Parathyroid adenoma (tissue), 2 donors: ENCODE measurements at regions not wholly inside any gene's neighbourhood (a gene's known extent, or its start where the extent isn't known, plus 50 kb on each side); places are given as distances from the start of the nearest gene placed in this dataset.

ENCODE experiments used
- H2AFZ ChIP-seq: fragments of 300-600 bp; sonication (generic); one replicate; pipeline ENCODE4 v1.7.0; 2017; ENCODE audit warnings: antibody characterized with exemption, mild to moderate bottlenecking
- H3K27ac ChIP-seq: fragments of 300-600 bp; sonication (generic); one replicate; pipeline ENCODE4 v1.7.0; 2017
- H3K27me3 ChIP-seq: fragments of 300-600 bp; sonication (generic); one replicate; pipeline ENCODE4 v1.7.0; 2017; ENCODE audit warnings: low read length; ENCODE audit not compliant: control insufficient read depth, insufficient read depth
- H3K36me3 ChIP-seq: fragments of 300-600 bp; sonication (generic); one replicate; pipeline ENCODE4 v1.7.0; 2017; ENCODE audit warnings: low read length; ENCODE audit not compliant: control insufficient read depth, insufficient read depth
- H3K4me1 ChIP-seq: fragments of 300-600 bp; sonication (generic); one replicate; pipeline ENCODE4 v1.7.0; 2017; ENCODE audit warnings: control low read depth
- H3K4me2 ChIP-seq: fragments of 300-600 bp; sonication (generic); one replicate; pipeline ENCODE4 v1.7.0; 2017; ENCODE audit warnings: low read length
- H3K4me3 ChIP-seq: fragments of 300-600 bp; sonication (generic); one replicate; pipeline ENCODE4 v1.7.0; 2017; ENCODE audit warnings: low read depth, low read length
- H3K79me2 ChIP-seq: fragments of 300-600 bp; sonication (generic); one replicate; pipeline ENCODE4 v1.7.0; 2017; ENCODE audit warnings: control low read depth
- H3K9ac ChIP-seq: fragments of 300-600 bp; sonication (generic); one replicate; pipeline ENCODE4 v1.7.0; 2017; ENCODE audit warnings: mild to moderate bottlenecking
- H3K9me3 ChIP-seq: fragments of 300-600 bp; sonication (generic); one replicate; pipeline ENCODE4 v1.7.0; 2017; ENCODE audit warnings: low read length; ENCODE audit not compliant: control insufficient read depth
- CTCF ChIP-seq: fragments of 300-600 bp; sonication (generic); IDR thresholded peaks from one replicate; pipeline ENCODE4 v1.7.0; 2017; ENCODE audit warnings: antibody characterized with exemption, mild to moderate bottlenecking
- donor health status: primary hyperparathyroidism.

- no peaks in the 10 kb centered on the region for H3K79me2 ChIP-seq
- no peaks in the 10 kb centered on the region for H3K27me3 ChIP-seq
- no peak overlapping the region for H3K9ac ChIP-seq
- H3K4me2 ChIP-seq: no peak overlapping the region
- H3K27ac ChIP-seq: no peak overlapping the region
- H2AFZ ChIP-seq: no peak overlapping the region
- H3K4me3 ChIP-seq: no peak overlapping the region
- no peaks in the 10 kb centered on the region for H3K9me3 ChIP-seq
- TF ChIP-seq CTCF: no peak
- H3K36me3 ChIP-seq: no peaks in the 10 kb centered on the region
- H3K4me1 ChIP-seq: no peaks in the 10 kb centered on the region
Observed at GRCh38 chr3:72312339-72312738, 527.4 kb upstream of the PROK2 start.

- no peak overlapping the region for H3K4me3 ChIP-seq
- no peaks in the 10 kb centered on the region for H3K9me3 ChIP-seq
- H2AFZ ChIP-seq: no peak overlapping the region
- H3K79me2 ChIP-seq: no peaks in the 10 kb centered on the region
- H3K27me3 ChIP-seq: no peaks in the 10 kb centered on the region
- no peak for TF ChIP-seq CTCF
- no peaks in the 10 kb centered on the region for H3K4me1 ChIP-seq
- H3K9ac ChIP-seq: no peak overlapping the region
- no peak overlapping the region for H3K27ac ChIP-seq
- no peak overlapping the region for H3K4me2 ChIP-seq
- H3K36me3 ChIP-seq: no peaks in the 10 kb centered on the region
Observed at GRCh38 chr3:72311425-72311824, 526.5 kb upstream of the PROK2 start.

- H3K9ac ChIP-seq: no peak overlapping the region
- no peaks in the 10 kb centered on the region for H3K36me3 ChIP-seq
- no peaks in the 10 kb centered on the region for H3K27me3 ChIP-seq
- H3K4me1 ChIP-seq: no peaks in the 10 kb centered on the region
- H3K4me2 ChIP-seq: no peak overlapping the region
- peak overlapping the region; percentile 6 for H2AFZ ChIP-seq
- H3K4me3 ChIP-seq: no peak overlapping the region
- H3K9me3 ChIP-seq: no peaks in the 10 kb centered on the region
- no peak overlapping the region for H3K27ac ChIP-seq
- TF ChIP-seq CTCF: no peak
- H3K79me2 ChIP-seq: no peaks in the 10 kb centered on the region
Observed at GRCh38 chr3:72310419-72311380, 525.8 kb upstream of the PROK2 start.

- Histone ChIP-seq H3K9me3 (no peaks in the 10 kb centered on the region), H3K9ac (no peak overlapping the region), H3K4me3 (no peak overlapping the region), H3K79me2 (no peaks in the 10 kb centered on the region), H3K4me1 (no peaks in the 10 kb centered on the region), H3K36me3 (no peaks in the 10 kb centered on the region), H3K4me2 (no peak overlapping the region), H3K27me3 (no peaks in the 10 kb centered on the region), H2AFZ (no peak overlapping the region), H3K27ac (no peak overlapping the region)
- no peak for TF ChIP-seq CTCF
Observed at GRCh38 chr3:72309661-72310418, 524.9 kb upstream of the PROK2 start.
